Muscle of back (tissue), 3 donors: ENCODE measurements at regions not wholly inside any gene's neighbourhood (a gene's known extent, or its start where the extent isn't known, plus 50 kb on each side); places are given as distances from the start of the nearest gene placed in this dataset.
A peak's percentile ranks its signal among the peaks of the same experiment; 100 is the strongest.

Source experiments
- DNase-seq, 3 donors: peaks; one replicate each; pipeline versions ENCODE4 v3.0.0 to v3.0.0-alpha.2; 2013

- no peak for DNase-seq
These were observed 95.6 kb upstream of the FOXP4 start for GRCh38 chr6:41450581-41450980.

GRCh38 chr6:41451039-41451438 is 95.1 kb upstream of the FOXP4 start:
- DNase-seq: no peak

- DNase-seq: peak; percentile 77 to 88 (median 78)
These were observed 94.5 kb upstream of the FOXP4 start for GRCh38 chr6:41451515-41452163.

- no peak for DNase-seq
These were observed 93.4 kb upstream of the FOXP4 start for GRCh38 chr6:41452763-41453162.

- peak in 1 of 3 donors; percentile 10 for DNase-seq
These were observed 92.9 kb upstream of the FOXP4 start for GRCh38 chr6:41453244-41453643.

GRCh38 chr6:41454189-41454789 is 91.9 kb upstream of the FOXP4 start:
- DNase-seq: no peak

GRCh38 chr6:41455410-41455809 is 90.8 kb upstream of the FOXP4 start:
- no peak for DNase-seq

GRCh38 chr6:41455818-41456217 is 90.4 kb upstream of the FOXP4 start:
- DNase-seq: no peak

GRCh38 chr6:41457303-41457670 is 88.9 kb upstream of the FOXP4 start:
- DNase-seq: no peak

- no peak for DNase-seq
These were observed 86.4 kb upstream of the FOXP4 start for GRCh38 chr6:41459738-41460137.

- DNase-seq: no peak
These were observed 85.3 kb upstream of the FOXP4 start for GRCh38 chr6:41460742-41461336.

GRCh38 chr6:41462033-41462432 is 84.1 kb upstream of the FOXP4 start:
- no peak for DNase-seq

- DNase-seq: peak in 2 of 3 donors; percentile 14 to 64
These were observed 82.9 kb upstream of the FOXP4 start for GRCh38 chr6:41463062-41463930.

GRCh38 chr6:41464019-41464418 is 82.2 kb upstream of the FOXP4 start:
- DNase-seq: no peak

GRCh38 chr6:41464481-41464880 is 81.7 kb upstream of the FOXP4 start:
- DNase-seq: peak in 1 of 3 donors; percentile 31

- no peak for DNase-seq
These were observed 79.7 kb upstream of the FOXP4 start for GRCh38 chr6:41466437-41466990.

- no peak for DNase-seq
These were observed 79.1 kb upstream of the FOXP4 start for GRCh38 chr6:41467061-41467460.

GRCh38 chr6:41467627-41468404 is 78.4 kb upstream of the FOXP4 start:
- DNase-seq: no peak

- no peak for DNase-seq
These were observed 76.8 kb upstream of the FOXP4 start for GRCh38 chr6:41469156-41470028.

GRCh38 chr6:41470029-41470330 is 76.2 kb upstream of the FOXP4 start:
- DNase-seq: no peak
